ENCODE measurements at regions not wholly inside any gene's neighbourhood (a gene's known extent, or its start where the extent isn't known, plus 50 kb on each side); places are given as distances from the start of the nearest gene placed in this dataset.

GRCh38 chr7:24477398-24478136, 95.7 kb upstream of the PALS2 start:
- DNase-seq, result peak; percentile 49

- DNase-seq, result no peak
Observed at GRCh38 chr7:24478137-24478655, 95.1 kb upstream of the PALS2 start.

- DNase-seq, result no peak
Observed at GRCh38 chr7:24480501-24480900, 92.8 kb upstream of the PALS2 start.

DNA sequence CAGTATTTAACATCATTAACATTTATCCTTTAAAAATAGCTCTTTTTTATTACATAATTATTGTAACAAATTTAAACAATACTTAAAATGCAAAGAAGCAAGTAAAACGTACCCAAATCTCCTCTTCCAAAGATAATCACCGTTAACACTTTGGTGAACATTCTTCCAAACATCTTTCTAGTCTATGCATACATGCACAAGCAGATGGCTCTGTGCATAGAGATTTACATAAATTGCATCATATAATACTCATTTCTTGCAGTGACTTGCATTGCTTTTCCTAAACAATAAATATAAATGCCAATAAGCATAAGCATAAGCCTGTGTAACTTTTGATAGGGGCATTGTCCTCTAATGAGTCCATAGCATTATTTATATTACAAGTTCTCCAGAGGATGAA, 89.4 kb upstream of the PALS2 start:
- no peak for DNase-seq

DNA sequence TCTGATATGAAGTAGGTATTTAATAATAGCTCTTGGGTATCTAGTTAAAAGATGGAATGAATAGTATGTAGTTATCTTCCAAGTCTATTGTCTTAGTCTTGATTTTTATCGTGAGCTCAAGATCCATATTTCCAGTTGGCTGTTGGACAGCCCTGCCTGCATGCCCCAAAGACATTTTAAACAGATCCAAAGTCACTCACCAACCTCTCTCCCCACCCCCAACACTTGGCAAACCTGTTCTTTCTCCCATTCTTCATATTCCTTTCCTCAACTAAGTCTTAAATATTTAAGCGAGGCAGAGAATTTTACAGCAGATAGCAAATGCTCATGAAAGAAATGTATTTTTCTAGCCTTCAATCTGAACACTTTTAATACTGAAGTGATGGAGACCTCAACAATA, 80.7 kb upstream of the PALS2 start:
- DNase-seq, result no peak

GRCh38 chr7:24494832-24495231, 78.4 kb upstream of the PALS2 start:
- DNase-seq, result no peak

DNA sequence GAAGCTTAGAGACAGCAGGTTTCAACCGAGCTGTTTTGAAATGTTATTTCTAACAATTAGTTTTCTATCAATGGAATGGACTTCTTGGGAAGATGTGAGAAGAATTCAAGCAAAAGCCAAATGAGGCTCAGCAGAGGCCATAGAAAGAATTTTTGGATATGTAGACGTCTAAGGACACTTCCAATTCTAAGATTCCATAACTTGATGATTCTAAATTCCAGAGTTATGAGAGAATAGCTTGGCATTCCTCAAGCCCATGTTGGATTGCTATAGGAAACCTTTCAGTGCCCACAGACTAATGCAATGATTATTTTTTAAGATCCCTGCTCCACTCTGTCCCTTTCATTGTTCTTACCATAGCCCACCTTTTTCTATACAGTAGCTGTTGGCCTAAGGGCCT, 77.2 kb upstream of the PALS2 start:
- DNase-seq, result no peak

- no peak for DNase-seq
Observed at GRCh38 chr7:24498439-24498838, 74.8 kb upstream of the PALS2 start.

- DNase-seq, result no peak
Observed at GRCh38 chr7:24499871-24500270, 73.4 kb upstream of the PALS2 start.

DNA sequence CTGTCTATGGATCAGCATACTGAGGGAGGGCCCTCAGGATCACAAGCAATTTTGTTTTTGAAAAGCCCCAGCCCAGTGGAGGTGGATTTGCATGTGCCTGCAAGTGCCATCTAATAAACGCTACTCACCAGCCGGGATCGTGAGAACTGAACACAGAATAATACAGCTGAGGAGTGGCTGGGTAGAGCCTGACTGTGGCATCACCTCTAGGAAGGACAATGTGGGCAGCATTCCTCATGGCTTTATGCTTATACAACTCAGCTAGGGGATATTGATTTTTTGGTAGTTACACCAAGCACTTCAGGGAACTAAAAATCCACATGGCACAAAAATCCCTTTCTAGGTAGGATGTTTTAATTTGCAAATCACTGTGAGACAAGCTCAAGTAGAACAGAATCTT, 72.7 kb upstream of the PALS2 start:
- DNase-seq, result no peak

DNA sequence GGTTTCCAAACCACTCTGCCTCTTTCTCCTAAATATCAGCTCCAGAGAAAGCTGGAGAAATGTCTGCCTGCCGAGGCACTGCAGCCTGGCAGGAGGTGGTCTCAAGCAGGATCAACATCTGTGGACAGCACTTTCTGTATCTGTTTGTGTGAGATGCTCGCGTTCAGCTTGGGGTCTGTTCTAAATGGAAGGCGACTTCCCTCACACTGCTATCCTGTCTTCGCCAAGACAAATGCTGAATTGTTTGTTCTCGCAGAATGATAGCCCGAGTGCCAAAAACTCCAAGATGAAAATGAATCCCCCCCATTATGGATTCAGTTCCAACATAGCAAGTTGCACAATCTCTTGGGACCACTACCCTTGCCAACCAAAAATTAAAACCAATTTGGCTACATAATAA, 72.2 kb upstream of the PALS2 start:
- DNase-seq, result no peak

DNA sequence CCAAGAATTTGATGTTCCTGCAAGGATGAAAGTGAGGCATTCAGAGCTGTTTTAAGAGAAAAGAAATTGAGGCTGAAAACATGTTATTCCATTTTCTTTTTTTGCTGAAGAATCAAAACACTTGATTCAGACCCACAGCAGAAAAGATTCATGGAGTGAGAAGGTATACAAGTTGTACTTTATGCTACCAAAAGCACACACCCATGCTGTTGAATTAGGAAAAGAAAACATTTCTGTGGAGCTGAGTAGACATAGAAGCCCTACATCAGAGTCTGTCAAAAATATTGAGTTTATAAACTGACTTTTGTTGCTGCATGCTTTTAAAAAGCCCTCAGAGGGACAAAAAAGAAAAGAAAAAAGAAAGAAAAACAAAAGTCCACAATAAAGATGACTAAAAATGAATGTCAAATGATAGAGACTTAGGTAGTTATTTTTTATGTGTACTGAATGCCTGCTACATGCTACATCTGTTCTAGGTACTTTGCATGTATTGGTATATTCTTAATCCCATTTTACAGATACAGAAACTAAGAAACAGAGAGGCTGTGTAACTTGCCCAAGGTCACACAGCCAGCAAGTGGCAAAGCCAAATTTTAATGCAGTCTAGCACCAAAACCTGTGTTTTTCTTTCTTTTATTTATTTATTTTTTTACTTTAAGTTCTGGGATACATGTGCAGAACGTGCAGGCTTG, 71.7 kb upstream of the PALS2 start:
- DNase-seq, result no peak

DNA sequence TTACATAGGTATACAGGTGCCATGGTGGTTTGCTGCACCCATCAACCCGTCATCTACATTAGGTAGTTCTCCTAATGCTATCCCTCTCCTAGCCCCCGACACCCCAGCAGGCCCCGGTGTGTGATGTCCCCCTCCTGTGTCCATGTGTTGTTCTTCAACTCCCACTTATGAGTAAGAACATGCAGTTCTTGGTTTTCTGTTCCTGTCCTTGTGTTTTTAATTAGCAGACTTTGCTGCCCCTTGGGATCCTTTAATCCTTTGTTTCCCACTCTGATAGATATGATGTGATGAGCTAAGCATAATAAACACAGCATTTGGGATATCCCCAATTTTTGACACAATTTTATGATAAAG, 71.1 kb upstream of the PALS2 start:
- no peak for DNase-seq

- DNase-seq, result no peak
Observed at GRCh38 chr7:24503506-24503905, 69.7 kb upstream of the PALS2 start.

DNA sequence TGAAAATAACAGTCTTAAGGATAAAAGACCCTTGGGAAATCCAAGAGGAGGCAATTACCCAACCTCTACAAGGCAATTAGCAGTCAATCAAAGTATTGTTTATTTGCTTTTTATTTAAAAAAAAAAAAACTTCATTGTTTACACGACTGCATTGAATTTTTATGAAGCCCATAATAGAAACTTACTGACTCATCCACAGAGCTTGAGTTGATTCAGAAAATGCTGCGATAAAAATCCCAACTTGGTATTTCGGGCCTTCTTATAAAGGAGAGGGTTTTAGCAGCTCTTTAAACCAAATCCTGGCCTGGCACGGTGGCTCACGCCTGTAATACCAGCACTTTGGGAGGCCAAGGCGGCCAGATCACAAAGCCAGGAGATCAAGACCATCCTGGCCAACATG, 69.2 kb upstream of the PALS2 start:
- DNase-seq, result no peak

DNA sequence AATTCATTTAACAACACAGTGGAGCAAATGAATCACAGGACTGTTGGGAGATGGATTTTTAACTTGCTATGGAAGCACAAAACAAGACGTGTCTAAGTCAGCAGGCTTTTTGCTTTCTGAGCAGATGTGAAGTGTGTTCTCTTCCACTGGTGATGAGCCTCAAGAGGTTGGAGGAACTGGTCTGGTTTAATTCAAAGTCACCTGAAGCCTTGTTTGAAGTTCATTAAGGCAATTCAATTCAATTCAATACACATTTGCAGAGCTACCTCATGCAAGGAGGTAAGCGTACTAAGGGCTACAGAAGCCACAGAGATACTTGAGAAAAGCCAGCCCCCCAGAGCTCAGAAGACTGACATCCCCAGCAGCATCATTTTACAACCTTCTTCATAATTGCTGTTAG, 68.4 kb upstream of the PALS2 start:
- no peak for DNase-seq

DNA sequence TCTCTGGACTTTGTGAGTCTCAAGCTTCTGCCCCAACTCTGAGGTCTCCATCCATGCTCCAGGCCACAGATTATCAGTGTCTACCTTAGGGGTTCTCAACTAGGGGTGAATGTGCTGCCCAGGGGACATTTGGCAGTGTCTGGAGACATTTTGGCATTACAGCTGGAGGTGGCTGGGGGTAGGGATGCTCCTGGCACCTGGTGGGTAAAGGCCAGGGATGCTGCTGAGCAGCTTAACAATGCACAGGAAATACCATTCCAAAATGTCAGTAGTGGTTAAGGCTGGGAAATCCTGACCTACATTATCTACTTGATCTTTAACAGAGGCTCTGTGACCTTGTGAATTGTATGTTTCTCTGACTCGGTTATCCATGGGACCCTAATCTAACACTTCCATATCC, 67.3 kb upstream of the PALS2 start:
- no peak for DNase-seq

DNA sequence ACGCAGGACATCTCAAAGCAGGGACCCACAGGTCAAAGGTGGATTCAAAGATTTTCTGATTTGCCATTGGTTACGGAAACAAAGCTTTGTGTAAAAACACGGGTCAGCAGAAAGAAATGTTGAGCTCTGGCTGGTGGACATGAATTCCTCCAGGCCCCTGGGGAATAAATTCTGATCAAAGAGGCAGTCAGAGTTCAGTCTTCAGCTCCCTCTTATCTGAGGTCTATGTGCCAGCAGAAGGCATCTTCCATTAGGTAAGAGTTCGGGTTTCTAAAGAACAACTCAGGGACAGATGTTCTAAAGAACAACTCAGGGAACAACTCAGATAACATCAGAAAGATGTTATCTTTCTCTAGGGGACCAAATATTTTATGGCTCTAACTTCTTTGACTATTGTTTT, 64.9 kb upstream of the PALS2 start:
- no peak for DNase-seq

GRCh38 chr7:24510759-24511158, 62.5 kb upstream of the PALS2 start:
- no peak for DNase-seq

GRCh38 chr7:24517166-24517565, 56.1 kb upstream of the PALS2 start:
- no peak for DNase-seq

GRCh38 chr7:24521917-24522623, 51.2 kb upstream of the PALS2 start:
- DNase-seq, result no peak
